HFFc6 (cell line): ENCODE measurements at regions not wholly inside any gene's neighbourhood (a gene's known extent, or its start where the extent isn't known, plus 50 kb on each side); places are given as distances from the start of the nearest gene placed in this dataset.

Experiments used
- DNase-seq: peaks from one replicate; pipeline ENCODE4 v3.0.0-alpha.2; 2018
- H3K27ac Mint-ChIP-seq: 2 replicates; pipeline ENCODE4 v1.8.0; 2020; ENCODE audit warnings: mild to moderate bottlenecking, mixed read lengths
- H3K27me3 Mint-ChIP-seq: 2 replicates; pipeline ENCODE4 v1.8.0; 2021; ENCODE audit warnings: mild to moderate bottlenecking, moderate library complexity, mixed read lengths; ENCODE audit not compliant: insufficient read depth
- H3K36me3 Mint-ChIP-seq: 2 replicates; pipeline ENCODE4 v1.8.0; 2021; ENCODE audit warnings: low read depth, mixed read lengths
- H3K4me1 Mint-ChIP-seq: 2 replicates; pipeline ENCODE4 v1.8.0; 2020; ENCODE audit warnings: low read depth, mixed read lengths
- H3K4me3 Mint-ChIP-seq: 2 replicates; pipeline ENCODE4 v1.8.0; 2020; ENCODE audit warnings: mild to moderate bottlenecking, moderate library complexity, mixed read lengths
- H3K9me3 Mint-ChIP-seq: 2 replicates; pipeline ENCODE4 v1.8.0; 2020; ENCODE audit warnings: mild to moderate bottlenecking, mixed read lengths
- CTCF ChIP-seq: fragments of 200-600 bp; sonication (generic); IDR thresholded peaks from 2 replicates; pipeline ENCODE4 v1.5.0; 2021; ENCODE audit warnings: antibody characterized with exemption, mild to moderate bottlenecking

- no peak for DNase-seq
- no peak overlapping the region; the same call in 1 of the 2 replicates for H3K27ac Mint-ChIP-seq
- H3K27me3 Mint-ChIP-seq: no peaks in the 10 kb centered on the region; the same call in 1 of the 2 replicates
- TF ChIP-seq CTCF: no peak
- H3K4me1 Mint-ChIP-seq: peaks cover 34% of the 10 kb centered on the region
- H3K9me3 Mint-ChIP-seq: no peaks in the 10 kb centered on the region; the same call in 1 of the 2 replicates
- no peaks in the 10 kb centered on the region for H3K36me3 Mint-ChIP-seq
- no peak overlapping the region for H3K4me3 Mint-ChIP-seq
These were observed 184.6 kb upstream of the DUSP10 start for GRCh38 chr1:221926441-221926840.

DNA sequence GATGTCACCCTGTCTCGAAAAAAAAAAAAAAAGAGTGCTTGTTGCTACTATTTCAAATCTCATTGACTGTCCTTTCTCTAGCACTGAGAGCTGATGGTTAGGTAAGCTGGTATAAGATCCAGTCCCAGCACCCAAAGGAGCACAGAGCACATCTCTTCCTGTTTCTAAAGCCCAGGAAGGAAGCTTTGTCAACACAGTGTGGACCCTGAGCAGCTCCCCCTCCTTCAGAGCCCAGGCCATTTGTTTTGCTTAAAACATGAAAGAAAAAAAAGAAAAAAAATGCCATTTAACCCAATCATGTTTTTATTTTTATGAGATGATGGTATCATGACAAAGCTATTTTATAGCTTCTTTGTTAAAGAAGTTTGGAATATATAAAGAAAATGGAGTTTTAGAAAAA lies 184.1 kb upstream of the DUSP10 start:
- no peak for DNase-seq
- Mint-ChIP-seq H3K27ac (no peak overlapping the region), H3K4me1 (peaks cover 38% of the 10 kb centered on the region), H3K9me3 (no peaks in the 10 kb centered on the region; the same call in 1 of the 2 replicates), H3K4me3 (no peak overlapping the region), H3K27me3 (no peaks in the 10 kb centered on the region; the same call in 1 of the 2 replicates), H3K36me3 (no peaks in the 10 kb centered on the region)
- no peak for TF ChIP-seq CTCF

- DNase-seq: no peak
These were observed 182.2 kb upstream of the DUSP10 start for GRCh38 chr1:221923929-221924598.

GRCh38 chr1:221921936-221922335 lies 180.0 kb upstream of the DUSP10 start:
- H3K27me3 Mint-ChIP-seq: no peaks in the 10 kb centered on the region
- no peak overlapping the region for H3K27ac Mint-ChIP-seq
- peaks cover 33% of the 10 kb centered on the region for H3K4me1 Mint-ChIP-seq
- no peaks in the 10 kb centered on the region for H3K9me3 Mint-ChIP-seq
- no peak for TF ChIP-seq CTCF
- no peaks in the 10 kb centered on the region for H3K36me3 Mint-ChIP-seq
- no peak overlapping the region for H3K4me3 Mint-ChIP-seq
- no peak for DNase-seq

More at GRCh38 chr1:221923929-221924598, 182.2 kb upstream of the DUSP10 start:
- no peaks in the 10 kb centered on the region for H3K36me3 Mint-ChIP-seq
- H3K27ac Mint-ChIP-seq: peak overlapping the region; percentile 60
- no peaks in the 10 kb centered on the region for H3K9me3 Mint-ChIP-seq
- peaks cover 33% of the 10 kb centered on the region for H3K4me1 Mint-ChIP-seq
- TF ChIP-seq CTCF: no peak
- H3K27me3 Mint-ChIP-seq: no peaks in the 10 kb centered on the region; the same call in 1 of the 2 replicates
- no peak overlapping the region for H3K4me3 Mint-ChIP-seq

- H3K4me3 Mint-ChIP-seq: no peak overlapping the region
- no peaks in the 10 kb centered on the region for H3K9me3 Mint-ChIP-seq
- peaks cover 22% of the 10 kb centered on the region for H3K4me1 Mint-ChIP-seq
- no peak for DNase-seq
- H3K27ac Mint-ChIP-seq: no peak overlapping the region
- H3K27me3 Mint-ChIP-seq: no peaks in the 10 kb centered on the region; the same call in 1 of the 2 replicates
- no peaks in the 10 kb centered on the region for H3K36me3 Mint-ChIP-seq
- TF ChIP-seq CTCF: no peak
These were observed 177.9 kb upstream of the DUSP10 start for GRCh38 chr1:221919743-221920142.
